Stimulated activated CD8-positive, alpha-beta memory T cell treated with anti-CD3 and anti-CD28 coated beads, Interleukin-7, amount 100 ng/mL, for 4 hours (primary cell): ENCODE measurements at regions not wholly inside any gene's neighbourhood (a gene's known extent, or its start where the extent isn't known, plus 50 kb on each side); places are given as distances from the start of the nearest gene placed in this dataset.

Experiments used
- DNase-seq, 2 donors: peaks; one replicate each; pipeline ENCODE4 v3.0.0-alpha.2; 2020; ENCODE audit warnings: low read depth in 2 of 2

DNA sequence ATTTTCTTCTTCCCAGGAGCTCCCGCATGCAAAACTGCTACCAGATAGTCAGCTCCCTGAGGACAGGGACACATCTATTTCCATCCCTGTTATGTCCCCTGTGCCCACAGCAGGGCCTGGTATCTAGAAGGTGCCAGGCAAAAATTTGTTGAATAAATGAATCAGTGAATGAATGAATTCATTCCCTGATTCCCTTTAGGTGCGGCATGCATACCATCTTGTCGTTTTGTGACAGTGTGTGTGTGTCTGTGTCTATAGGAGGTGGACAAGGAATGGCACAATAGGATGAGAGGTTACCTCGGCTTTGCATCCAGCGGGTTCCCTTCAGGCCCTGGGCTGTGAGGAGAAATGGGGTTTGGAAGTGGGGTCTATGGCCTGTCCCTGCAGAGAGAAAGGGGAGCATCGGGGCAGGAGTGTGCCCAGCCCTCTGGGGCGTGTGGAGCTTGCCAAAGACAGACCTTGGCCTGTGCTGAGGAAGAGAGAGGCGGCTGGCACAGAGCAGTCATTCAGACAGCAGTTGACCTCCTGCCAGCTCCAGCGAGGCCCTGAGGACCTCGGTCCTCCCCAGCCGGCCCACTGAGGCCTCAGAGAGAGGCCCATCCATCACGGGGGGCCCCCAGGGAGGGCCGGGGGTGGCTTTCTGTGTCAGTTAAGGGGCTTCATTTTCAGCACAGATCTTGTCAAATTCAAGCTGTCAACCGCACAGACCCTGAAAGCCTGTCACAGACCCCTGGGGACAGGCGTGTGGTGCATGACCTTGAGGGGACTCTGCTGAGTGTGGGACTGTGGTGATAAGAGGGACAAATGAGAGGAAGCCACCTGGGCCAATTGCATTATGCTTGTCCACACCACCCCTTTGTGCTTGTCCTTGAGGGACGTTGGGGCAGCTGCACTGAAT, 125.9 kb upstream of the CXCR4 start:
- no peak for DNase-seq

DNA sequence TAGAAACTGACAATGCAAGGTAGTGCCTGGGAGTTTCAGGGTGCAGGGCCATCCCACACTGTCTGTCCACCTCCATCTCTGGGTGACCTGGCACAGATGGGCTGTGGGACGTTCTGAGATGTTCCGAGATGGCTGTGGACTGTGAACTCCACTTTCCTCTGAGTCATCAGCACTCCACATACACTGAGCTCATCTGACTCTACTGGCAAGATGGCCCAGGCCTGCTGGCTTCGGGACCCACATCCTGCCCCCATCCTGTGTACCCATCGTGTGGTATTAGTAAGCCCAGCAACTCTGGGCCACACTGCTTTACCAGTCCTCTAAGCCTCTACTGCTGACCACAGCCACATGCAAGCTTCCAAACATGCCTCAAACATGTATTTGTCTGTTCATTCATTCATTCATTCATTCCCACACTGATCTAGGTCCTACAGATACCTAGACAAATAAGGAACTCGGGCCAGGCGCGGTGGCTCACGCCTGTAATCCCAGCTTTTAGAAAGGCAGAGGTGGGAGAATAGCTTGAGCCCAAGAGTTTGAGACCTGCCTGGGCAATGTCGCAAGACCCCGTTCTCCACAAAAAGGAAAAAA, 124.8 kb upstream of the CXCR4 start:
- DNase-seq, result peak; percentile 22 to 57

DNA sequence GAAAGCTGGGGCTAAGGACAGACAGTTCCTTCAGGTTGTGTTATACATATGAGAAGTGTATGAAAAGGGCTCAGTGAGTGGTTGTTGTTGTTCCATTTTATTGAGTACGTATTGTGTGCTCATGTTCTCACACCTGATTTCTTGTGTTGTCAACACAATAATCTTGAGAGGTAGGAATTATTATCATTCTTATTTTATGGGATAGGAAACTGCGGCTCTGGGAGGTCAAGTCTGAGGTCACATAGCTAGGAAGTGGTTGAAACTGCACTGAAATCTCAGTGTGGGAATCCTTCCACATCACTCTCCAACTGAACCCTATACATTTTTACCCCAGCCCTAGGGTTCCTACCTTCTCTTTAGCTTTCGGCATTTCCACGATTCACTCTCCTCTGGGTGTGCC, 124.2 kb upstream of the CXCR4 start:
- DNase-seq, result no peak

DNA sequence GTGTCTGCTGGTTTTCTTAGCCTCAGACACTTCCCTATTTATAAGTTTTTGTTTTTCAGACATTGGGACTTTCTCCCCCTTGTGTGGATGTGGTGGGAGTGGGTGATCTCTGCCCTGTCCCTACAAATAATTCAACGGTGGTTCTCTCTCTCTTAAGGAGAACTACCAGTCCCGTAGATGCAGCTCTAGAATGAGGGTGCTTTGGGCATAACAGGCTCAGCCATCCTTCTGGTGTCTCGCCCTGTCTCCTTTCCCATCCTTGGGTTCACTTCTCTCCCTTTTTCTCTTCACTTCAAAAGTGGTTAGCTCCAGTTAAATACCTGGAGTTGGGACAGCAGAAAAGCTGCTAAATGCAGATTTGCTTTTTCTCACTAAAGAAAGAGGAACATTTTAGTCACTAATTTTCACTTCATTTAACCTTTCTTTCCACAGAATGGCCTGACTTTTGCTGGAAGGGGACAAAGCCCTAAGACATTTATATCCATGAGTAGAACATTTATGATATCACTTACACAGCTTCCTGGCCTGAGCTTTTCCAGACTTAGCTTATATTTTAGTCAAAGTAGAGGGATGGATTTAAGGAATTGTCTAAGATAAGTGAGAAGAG, 121.2 kb upstream of the CXCR4 start:
- DNase-seq, result no peak

DNA sequence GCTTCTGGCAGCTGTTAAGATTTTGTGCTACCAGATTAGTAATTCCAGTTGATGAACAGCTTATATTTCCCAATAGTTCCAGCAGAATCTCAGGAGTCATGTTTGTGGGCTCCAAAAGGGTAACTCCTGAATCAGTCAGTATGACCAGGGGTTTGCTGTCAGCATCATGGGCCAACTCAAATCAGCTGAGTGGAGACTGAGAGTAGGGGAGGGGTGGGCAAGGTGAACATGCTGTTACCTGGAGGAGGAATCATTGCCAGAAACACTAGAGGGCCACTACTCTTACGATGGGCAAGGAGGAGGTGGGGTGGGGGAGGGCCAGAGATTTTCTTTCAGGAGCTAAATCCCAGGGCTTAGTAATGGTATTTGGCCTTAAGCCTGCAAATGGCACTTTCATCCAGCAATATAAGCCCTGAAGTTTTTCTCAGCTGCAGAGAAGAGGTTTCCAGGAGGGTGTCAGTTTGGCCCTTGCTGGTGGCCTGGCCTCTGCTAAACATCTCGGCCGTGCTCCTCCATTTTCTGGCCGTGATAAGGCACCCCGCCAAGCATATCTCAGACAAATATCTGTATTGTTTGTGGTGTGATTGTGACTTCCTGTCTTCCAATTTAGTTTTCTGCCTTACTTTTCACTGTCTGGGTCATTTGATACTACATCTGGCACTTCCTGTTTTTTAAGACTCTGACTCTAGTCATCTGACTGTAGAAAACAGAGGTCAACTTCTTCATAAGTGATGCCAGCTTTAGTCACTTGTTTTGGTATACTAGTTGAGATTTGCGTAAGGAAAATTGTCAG, 120.5 kb upstream of the CXCR4 start:
- no peak for DNase-seq

DNA sequence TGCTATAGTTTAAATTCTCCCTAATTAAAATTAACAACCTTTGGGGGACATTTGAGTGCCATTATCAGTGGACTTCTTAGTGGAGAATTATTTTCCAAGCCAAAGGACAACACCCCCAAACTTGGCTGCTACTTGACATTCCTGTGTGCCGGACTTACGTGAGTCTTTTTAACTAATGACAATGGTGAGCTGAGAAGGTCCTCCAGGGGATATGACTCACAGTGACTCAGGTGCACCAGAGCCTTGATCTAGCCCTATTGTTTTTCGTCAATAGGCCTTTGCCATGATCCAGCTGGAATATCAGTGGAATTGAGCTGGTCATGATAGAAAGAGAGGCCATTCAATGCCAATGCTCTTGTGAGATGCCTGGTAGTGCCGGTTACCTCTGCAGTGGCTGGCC, 118.1 kb upstream of the CXCR4 start:
- no peak for DNase-seq

DNA sequence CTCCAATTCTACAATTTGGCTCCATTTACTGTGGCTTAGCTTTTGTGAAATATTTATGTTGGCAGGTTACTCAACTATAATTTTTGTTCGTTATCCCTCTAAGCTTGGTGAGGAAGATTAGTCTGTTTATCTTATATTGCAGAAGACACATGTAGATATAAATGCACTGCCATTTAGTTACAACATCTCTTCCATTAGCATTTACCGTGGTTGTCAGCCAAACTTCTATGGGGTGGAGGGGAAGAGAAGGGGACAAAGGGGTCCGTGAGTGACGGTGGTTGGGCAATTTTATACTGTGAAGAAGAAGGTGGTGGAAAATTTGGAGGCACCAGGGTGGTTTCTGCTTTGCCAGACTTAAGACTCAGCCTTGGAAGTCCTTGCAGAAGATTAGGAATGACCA, 117.6 kb upstream of the CXCR4 start:
- DNase-seq, result no peak

DNA sequence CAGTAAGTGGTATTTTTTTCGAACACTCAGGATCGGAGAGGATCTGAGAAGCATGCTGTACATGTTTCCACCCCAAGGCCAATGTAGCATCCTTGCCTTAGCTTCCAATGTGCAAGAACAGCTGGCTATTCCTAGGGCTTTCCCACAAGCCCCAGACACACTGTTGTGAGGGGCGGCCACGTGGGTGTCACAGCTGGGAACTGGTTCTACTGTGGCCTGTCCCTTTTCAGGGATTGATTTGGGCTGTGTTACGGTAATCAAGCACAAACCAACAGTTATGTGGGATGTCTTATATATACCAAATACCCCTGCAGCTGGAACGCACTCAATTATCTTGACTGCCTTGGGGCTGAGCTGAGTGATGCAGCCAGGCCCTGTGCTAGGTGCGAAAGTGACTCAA, 116.3 kb upstream of the CXCR4 start:
- DNase-seq, result no peak

DNA sequence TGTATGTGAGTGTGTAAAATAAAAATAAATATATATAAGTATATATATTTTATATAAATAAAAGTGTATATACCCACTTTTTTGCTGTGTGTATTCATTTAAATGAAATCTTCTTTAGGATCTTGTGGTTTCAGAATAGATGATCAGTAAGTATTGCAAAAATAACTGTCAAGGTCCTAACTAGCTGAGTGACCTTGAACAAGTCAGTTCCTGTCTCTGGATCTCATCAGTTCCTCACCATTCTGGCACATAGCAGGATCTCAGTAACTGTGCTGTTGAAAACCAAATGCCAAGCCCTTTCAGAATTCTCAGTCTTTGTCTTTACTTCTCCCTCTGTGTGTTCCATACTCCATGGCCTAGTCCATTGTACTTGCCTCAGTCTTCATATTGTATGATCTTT, 115.3 kb upstream of the CXCR4 start:
- DNase-seq, result no peak

DNA sequence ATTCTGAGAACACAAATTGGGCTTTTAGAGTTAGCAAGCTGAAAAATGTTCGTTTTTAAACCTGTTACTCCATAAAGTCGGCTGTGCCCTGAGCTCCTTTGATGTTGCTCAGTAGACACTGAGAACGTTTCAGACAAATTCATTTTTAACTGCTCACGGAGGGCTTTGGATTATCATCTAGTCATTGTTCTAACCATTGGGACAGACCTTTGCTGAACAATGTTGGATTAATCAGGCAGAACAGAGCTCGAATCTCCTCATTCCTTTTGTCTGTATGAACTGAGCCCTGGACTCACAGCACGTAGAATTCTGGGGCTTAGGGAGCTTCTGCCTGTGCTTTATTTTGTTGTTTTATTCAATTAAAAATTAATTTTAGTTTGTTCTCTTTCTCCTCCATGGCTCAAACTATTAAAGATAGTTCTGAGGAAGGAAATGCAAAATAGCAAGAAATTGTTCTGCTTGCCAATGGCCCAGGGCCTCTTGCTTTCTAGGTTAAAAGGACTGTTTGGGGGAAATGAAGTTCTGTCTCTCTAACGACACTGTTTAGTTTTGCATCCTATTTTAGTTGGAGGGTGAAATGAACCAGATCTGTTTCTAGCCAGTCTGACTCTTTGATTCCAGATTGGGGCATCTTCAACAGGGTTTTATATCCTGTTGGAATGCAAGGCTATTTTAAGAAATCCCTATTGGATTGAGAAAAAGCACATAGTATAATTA, 114.7 kb upstream of the CXCR4 start:
- DNase-seq, result no peak

DNA sequence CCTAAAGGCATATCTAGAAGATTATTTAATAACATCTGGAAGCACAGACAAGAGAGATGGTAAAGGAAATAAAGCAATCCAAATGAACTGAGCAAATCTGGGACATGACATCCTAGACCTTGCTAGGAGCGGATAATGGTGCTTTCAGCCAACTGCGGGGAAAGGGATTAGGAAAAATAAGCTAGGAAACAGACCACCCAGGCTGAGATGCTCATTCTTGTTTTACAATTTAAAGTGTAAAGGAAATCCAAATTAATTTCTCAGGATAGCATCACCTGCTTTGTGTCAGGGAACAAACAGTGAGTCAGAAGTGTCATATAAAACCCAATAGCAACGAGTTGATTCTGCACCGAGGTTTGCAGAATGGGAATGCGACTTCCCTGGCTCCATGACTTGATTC, 112.5 kb upstream of the CXCR4 start:
- DNase-seq, result no peak

DNA sequence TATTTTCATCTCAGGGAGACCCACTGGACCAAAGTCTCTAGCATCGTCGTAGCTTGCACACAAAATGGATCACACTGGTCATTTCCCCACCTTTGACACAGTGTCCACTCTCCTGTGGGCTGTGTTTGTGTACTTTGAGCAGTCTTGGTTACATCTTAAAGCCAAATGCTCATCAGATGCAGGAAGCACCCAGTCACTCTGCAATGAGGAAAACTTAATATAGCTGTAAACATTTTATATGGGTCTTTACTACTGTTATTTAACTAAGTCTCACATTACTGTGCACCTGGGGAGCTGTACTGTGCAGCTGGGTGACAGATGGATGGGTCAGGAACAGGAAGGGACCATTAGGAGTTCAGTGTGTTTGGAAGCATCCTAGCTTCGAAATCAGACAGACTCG, 109.0 kb upstream of the CXCR4 start:
- DNase-seq, result no peak

DNA sequence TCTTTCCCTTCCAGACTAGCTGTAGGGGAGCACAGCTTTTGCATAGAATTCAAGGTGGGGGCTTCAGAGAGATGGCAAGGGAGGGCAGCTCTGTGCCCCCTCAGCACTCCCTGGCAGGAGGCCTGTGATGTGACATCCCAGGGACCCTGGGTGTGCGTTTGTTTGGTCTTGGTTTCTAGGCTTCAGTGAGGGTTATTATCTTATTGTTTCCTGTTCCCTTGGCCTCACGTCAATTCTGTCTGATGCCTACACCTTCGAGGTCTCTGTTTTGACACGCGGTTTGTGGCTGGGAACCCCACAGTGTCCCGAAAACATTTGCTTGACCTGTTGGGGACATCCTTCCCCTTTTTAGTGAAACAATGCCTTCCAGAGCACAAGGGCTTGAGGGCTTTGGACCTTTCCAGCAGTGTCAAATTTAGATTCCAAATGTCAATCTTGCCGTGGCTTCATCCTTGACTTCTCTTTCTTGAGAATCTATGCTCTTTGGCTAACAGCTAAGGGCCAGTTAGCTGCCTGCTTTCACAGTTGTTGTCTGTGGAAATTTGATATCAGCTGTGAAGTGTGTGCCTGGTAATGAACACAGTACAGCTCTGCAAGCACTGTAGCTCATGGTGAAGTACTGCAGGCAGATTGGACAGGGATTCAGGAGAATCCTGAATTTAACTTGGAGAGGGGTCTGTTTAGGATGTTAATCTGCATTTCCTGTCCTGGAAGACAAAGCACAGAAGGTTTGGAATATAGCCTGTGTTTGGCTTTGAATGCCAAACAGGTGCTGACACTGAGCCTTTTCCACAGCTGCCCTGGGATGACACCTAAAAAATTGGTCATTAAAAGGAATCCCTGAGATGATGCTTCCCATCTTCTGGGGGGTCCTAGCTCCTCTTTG, 108.2 kb upstream of the CXCR4 start:
- peak; percentile 40 to 44 for DNase-seq

DNA sequence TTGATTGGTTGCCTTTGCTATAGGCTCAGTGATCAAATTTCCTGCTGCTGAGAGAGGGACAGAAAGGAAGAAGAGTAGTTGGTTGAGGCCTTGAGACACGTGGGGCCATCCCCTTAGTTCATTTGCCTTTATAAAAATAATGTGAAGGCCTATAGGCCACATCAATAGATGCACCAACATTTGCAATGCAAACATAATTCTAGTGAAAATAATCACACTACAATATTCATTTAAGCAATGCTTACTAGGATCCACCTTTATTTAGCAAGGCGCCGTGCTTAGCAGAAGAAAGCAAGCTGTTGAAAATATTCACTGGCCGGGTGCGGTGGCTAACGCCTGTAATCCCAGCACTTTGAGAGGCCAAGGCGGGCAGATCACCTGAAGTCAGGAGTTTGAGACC, 105.3 kb upstream of the CXCR4 start:
- DNase-seq, result no peak

DNA sequence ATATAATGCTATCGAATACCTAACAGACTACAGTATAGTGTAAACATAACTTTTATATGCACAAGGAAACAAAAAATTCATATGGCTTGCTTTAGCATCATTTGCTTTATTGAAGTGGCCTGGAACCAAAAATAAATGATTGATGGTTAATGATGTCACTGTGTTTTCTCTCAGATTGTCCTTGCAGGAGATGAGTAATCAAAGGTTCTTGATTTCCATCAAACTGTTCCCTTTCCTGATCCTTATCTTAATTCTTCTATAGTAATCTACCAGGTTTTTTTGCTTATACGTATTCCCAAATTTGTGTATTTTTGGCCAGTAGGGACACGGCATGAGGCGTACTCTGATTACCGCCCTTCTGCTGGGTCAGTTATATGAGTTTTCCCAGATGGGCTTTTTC, 104.9 kb upstream of the CXCR4 start:
- DNase-seq, result no peak

DNA sequence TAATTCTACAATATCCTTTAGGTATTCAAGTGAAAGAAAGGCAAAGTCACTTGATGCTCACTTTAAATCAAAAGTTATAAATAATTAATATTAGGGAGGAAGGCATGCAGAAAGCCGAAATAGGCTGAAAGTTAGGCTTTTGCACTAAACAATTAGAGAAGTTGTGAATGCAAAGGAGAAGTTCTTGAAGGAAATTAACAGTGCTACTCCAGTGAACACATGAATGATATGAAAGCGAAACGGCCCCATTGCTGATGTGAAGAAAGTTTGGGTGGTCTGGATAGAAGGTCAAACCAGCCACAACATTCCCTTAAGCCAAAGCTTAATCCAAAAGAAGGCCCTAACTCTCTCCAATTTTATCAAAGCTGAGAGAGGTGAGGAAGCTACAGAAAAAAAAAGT, 103.1 kb upstream of the CXCR4 start:
- DNase-seq, result no peak

DNA sequence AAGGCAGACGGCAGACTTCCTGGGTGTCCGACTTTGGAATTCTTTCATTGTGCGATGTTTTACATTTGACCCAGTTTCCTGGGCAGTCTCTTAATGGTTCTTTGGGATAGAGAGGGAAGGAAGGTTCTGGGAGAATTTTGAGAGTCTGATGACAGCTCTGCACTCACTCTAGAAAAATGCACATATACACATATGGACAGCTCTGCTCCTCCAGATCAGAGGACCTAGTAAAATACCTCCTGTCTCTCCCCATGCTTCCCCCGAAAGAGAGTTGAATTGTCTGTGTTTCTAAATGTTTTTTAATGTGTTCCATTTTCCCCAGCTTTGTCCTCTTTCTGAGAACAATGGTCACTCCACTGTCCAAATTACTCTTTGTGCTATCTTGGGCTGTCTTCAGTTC, 102.0 kb upstream of the CXCR4 start:
- DNase-seq, result no peak

DNA sequence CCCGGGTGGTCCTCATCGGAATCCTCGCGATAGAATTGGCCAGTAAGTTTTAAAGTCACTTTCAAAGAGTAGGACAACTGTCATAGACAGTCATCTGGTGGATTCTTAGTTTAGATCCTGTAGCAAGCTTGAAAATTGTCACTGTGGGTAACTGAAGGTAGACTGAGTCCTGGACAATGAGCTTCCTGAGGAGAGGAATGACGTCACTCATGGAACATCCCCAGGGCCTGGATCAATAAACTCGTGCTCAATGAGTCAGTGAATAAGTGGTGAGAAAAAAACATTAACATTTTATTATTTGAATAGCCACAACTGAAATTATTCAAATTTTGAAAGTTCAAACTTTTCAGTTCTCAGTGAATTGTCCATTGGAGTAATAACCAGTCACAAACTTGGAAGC, 101.4 kb upstream of the CXCR4 start:
- no peak for DNase-seq

DNA sequence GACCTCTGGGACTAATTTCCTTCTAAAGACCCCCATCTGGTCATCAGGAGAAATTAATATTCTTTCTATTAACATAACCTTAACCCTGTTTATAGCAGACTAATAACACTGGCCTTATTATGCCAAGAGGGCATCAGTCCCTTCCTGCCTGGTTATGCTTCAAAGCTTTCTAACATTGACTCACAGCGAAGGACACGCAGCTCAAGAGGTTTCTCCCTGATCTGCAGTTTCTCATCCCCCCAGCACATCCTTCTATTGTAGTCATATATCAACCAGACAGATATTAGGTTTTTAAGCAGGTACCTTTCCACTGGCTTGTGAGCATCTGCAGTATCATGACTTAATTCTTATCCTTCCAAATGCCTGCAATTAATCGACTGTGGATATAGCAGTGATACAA, 100.0 kb upstream of the CXCR4 start:
- DNase-seq, result no peak

DNA sequence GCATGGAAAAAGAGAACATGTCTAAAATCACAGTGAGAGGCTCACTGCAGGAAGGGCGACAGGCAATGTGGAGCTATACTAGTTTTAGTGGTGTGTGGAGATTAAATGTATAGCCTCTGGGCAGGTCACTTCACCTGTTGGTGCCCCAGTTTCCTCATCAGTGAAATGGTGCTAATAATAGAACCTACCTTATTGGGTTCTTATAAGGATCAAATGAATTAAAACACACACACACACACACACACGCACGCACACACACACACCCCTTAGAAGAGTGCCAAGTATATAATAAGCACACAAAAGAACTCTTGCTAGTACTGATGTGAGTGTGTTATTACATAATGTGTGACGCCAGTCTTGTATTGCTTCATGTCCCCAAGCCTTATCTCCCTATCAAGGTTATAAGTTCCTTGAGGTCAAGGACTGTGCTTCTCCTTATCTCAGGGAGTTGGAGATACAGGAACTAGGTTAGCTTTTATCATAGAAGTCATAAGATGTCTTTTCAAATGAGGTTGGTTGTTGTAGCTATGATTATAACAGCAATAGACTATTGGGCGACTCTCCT, 98.0 kb upstream of the CXCR4 start:
- no peak for DNase-seq
